GM23248 (cell line): ENCODE measurements at regions not wholly inside any gene's neighbourhood (a gene's known extent, or its start where the extent isn't known, plus 50 kb on each side); places are given as distances from the start of the nearest gene placed in this dataset.

Experiments used
- EZH2 ChIP-seq: fragments of 200-600 bp; sonication (generic); IDR thresholded peaks from 2 replicates; pipeline ENCODE4 v1.6.1; 2018; ENCODE audit warnings: antibody characterized with exemption, mild to moderate bottlenecking; ENCODE audit not compliant: insufficient read depth, poor library complexity, severe bottlenecking
- EZH2phosphoT487 ChIP-seq: fragments of 200-600 bp; sonication (generic); IDR thresholded peaks from 2 replicates; pipeline ENCODE4 v1.6.1; 2018; ENCODE audit warnings: antibody characterized with exemption, moderate library complexity, mild to moderate bottlenecking, low read depth; ENCODE audit not compliant: insufficient read depth

- TF ChIP-seq EZH2phosphoT487 (no peak), EZH2 (no peak)
Measured at GRCh38 chr10:30774261-30774660, 144.7 kb upstream of the LYZL2 start.
